ENCODE measurements at regions not wholly inside any gene's neighbourhood (a gene's known extent, or its start where the extent isn't known, plus 50 kb on each side); places are given as distances from the start of the nearest gene placed in this dataset.

DNA sequence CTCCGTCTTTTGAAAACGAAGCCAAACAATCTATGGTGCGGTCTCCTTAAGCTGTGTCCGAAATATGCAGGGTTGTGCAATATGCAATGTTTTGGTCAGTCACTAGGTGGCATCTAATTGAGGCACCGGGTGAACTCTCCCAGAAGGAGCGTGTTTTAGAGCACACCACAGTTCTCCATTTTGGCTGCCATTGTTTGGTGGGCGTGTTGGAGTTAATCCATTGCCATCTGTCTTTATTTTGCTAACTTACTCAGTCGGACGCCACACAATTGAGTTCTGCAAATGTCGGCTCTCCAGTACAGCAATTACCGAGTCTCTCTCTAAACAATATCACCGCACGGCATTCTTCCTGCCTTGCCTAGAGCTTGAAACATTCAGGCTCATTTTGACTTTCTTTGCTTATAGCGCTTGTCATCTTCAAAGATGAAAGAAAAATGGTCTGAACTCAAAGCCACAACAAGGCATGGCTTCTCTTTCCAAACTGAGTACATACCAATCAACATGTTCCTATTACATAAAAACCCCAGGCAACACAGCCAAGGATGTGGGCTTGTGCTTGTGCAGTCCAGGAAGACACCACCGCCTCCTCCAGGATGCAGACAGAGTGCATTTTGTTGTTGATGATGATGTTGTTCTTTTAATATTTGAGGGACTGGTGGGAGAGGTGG is 182.0 kb upstream of the SERP2 start:
- peak; percentile 89 for DNase-seq

DNA sequence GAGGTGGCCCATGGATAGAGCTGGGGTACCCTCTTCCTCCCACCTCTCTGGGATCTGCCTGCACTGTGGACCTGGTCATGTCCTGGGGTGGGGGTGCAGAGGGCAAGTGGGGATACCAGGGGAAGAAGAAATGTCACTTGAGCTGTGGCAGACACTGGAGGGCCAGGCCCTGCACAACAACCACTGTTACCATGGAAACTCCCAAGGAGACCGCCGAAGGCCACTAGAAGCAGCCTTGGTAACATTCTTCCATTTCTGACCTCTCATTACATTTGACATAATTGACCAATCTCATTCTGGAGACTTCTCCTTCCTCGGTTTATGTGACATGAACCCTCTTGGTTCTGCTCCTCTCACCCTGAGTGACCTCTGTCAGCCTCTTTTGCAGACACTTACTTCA is 179.9 kb upstream of the SERP2 start:
- no peak for DNase-seq

DNA sequence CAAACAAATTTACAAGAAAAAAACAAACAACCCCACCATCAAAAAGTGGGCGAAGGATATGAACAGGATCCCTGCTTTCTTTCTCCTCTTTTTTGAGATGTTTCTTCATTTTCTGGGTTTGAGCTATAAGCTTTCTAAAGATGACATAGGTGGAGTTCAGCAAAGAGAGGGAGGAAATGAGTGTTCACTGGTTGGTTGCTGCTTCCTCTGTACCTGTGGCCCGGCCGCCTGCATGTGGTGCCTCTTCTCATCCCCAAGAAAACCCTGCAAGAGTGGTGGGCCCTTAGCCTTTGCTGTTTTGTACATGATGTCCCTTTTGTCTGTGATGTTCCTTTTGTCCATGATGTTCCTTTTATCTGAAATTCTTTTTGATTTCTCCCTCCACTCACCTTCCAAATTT is 178.4 kb upstream of the SERP2 start:
- no peak for DNase-seq

DNA sequence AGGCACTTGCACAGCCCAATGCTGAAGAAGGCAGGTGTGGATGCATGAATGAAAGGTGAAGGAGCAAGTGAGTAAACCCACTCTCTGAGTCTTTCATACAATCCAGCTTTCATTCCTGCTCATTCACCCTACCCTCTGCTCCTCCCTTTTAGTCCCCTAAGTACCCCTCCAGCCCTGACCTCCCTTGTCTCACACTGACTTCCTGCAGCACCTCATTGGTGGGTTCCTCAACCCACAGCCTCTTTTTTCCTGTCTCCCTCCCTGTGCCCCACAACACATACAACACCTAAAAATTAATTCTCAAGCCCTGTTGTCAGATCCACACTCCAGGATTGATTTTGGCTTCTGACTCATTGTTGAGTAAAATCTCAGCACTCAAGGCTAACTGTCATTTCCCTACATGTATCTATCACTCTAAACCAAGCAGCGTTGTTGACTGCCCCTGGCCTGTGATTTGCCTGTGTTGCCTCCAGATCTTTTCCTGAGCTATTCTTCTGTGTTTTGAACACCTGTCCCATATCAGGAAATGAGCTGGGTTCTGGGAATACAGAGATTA is 177.3 kb upstream of the SERP2 start:
- DNase-seq = no peak

DNA sequence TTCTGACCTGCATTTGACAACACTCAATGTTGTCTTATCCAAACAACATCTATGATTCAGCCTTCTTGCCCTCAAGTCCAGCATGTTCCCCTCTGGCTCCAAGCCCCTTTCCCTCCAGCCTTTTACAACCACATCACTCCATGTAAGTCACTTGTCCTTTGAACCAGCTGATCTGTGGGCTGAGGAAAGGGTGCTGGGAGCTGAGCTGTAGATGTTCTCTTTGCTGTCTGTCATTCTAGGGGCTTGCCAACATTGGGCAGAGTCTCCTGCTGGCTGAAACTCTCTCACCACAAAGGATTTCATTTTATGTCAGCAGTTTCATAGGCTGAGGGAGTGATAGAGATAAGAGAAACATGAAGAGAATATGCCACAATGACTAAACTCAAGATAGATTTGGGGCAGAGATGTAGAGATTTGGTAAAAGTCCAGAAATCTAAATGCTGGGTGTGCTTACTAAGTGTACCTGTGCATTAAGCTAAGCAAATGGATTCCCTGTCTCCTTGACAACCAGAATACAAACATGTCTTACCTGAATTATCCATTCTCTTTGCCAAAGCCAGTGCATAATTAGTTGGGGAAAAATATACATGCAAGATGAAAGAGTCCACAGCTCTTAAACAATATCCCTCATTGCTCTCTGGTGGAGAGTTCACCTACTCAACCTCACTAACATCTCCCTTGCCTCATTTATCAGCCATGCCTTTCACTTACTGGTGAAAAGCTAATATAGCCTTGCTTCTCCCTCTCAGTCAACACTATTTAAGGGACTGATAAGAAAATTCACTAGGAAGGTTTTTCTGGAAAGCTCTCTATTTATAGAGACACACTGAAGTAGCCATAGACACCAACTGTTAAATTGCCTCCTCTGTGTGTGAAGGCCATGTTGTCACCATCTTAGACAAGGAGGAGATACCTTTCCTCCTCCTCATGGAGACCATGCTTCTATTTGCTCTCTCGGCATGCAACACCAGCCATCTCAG is 175.5 kb upstream of the SERP2 start:
- DNase-seq = no peak

DNA sequence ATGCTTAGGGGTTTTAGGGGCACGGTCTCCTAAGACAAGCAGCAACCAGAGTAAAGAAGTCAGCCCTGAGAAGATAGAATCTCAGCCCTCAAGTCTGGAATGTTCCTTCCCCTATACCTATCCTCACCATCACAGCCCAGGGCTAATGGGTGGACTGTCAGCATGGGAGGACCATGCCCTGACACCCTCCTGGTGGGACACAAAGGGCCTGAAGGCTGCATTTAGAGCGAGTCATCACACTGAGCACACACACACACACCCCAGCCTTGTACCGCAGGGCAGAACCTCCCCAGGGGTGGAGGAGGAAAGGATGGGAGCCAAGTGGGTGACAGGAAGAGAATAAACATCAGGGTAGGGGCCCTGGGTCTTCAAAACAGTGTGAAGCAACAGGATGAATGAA is 174.8 kb upstream of the SERP2 start:
- DNase-seq = no peak

DNA sequence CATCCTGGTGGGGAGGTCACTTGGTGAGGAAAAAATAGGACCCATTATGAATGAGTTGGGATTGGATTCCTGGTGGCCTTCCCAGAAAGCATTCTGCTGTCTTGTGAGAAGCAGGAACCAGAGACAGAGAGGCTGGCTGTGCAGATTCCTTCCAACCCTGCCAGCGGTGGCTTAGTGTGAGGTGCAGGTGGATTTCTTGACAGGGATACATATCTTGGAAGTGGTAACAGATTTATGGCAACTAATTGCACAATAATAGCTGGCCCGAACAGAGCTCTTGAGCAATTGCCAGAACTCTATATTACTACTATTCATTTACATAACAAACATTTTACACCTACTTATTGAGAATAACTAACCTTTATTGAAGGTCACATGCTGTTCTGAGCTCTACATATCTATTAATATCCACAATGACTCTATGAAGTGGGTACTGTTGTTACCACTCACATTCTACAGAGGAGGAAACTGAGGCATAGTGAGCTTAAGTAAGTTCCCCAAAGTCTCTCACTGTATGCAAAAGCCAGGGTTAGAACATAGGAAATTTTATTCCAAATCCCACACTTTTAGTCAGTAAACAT is 173.9 kb upstream of the SERP2 start:
- no peak for DNase-seq

DNA sequence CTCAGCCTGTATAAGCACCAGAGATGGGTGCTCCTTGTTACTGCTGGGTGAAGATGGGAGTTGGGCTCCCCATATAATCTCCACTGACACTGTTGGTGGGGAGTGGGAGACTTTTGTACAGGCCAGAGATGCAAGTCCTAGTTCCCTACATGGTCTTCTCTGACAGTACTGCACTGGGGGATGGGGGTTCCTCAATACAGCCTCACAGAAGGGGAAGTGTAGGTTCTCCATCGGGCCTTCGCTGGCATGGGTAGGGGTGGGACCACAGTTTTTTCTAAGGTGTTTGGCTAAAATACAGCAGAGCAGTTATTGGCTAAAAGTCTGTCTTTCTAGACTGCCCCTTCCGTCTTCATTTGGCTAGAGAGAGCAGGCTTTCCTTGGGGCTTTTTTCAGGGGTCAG is 167.2 kb upstream of the SERP2 start:
- no peak for DNase-seq

DNA sequence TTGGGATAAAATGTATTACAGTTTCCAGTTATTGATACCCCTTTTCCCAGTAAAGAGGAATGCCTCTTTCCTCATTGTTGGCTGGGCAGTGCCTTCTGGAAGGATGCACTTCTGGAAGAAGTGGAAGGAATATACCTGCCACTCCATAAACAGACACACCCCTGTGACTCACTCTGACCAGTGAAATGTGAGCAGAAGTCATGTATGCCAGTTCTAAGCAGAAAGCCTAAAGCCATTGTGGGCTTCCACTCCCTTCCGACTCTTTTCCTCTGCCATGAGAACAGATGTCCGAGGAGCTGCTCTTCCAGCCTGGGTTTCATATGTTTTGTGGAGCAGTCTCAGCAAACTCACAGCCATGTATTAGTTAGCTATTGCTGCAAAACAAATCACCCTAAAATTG is 166.1 kb upstream of the SERP2 start:
- no peak for DNase-seq

DNA sequence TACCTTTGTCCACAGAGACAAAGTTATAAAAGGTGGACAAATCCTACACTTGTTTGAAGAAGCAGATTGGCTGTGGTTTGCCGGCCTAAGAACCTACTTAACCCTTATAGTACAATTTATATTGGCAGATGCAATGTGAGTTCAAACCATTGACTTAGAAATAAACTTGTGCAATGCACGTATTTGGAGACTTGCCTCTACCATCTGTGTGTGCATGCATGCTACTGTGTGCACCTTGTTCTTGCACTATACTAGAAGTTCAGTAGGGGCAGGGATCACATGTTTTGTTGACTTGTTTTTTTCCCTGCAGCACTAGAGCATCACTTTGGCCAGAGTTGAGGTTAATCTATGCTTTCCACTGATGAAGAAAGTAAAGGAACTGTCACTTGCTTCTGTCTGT is 163.1 kb upstream of the SERP2 start:
- no peak for DNase-seq

DNA sequence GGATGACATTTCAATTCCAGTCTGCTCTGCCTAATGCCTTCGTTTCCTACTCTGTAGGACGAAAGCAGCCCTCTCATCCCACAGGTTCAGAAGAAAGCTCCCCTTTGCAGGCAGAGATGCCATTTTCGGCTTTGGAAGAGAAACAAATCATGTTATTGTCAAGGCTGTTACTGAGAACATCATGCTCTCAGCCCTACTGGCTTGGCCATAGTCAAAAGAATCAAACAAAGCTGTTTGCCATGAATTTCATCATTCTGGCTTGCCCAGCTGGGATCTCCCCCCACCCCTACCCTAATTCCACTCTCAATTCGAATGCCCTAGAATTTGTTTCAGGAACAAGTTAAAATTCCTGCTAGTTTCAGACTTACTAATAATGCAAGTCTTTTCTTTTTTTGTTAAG is 162.3 kb upstream of the SERP2 start:
- no peak for DNase-seq

DNA sequence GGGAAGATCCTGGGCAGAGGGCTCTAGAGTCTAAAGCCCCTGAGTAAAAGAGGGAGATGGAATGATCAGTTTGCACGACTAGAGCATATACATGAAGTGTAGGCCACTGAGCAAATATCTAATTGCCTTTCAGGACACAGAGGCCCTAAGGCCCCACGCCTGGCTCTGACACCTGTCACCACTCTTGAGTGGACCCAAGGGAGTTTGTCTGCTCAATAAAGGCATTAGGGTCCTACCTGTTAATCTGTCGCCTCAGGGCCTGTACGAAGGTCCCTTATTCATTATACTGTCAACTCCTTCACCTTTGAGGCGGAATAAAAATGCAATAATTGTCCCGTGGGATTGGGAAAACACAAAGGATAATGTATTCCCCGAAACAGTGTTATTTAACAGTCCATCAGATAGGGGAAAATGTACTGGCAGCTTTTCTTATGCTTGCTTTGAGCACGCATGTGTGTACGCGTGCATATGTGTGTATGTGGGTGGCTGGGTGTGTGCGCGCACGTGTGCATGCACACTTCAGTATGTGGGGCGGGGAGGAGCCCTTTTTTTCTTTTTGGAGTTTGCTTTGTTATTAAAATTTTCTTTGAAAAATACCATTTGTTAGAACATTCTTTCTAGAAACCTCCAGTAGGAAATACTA is 161.8 kb upstream of the SERP2 start:
- DNase-seq = no peak

DNA sequence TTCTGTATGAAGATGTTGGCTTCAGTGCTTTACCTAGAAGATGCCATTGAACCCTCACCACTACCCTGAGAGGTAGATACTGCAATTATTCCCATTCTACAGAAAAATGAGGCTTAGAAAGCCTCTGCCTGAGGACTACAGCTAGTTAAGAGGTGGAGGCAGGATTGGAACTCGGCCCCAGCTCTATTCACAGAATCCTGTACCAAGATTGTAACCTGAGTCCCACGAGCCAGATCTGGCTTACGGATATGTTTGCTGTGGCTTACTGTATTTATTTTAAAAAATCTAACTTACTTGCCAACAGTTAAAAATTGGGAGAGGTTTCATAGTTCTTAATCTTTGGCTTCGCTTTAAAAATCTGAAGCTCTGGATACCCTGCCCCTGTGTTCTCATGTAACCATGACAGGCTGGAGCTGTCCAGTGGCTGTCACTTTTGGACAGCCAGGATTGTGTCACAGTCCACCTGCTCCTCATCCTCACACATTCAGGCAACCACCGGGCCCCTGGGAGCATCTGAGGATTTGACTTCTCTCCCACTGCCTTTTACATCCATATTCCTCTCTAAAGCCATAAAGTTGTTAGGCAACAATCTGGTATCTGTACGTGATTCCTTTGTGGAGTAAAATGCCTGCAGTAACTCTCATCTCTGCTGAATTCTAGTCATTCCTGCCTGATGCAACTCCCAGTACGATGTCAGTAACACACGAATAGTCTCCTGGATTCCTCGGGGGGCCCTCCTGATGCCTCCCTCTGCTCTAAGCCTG is 160.8 kb upstream of the SERP2 start:
- no peak for DNase-seq

DNA sequence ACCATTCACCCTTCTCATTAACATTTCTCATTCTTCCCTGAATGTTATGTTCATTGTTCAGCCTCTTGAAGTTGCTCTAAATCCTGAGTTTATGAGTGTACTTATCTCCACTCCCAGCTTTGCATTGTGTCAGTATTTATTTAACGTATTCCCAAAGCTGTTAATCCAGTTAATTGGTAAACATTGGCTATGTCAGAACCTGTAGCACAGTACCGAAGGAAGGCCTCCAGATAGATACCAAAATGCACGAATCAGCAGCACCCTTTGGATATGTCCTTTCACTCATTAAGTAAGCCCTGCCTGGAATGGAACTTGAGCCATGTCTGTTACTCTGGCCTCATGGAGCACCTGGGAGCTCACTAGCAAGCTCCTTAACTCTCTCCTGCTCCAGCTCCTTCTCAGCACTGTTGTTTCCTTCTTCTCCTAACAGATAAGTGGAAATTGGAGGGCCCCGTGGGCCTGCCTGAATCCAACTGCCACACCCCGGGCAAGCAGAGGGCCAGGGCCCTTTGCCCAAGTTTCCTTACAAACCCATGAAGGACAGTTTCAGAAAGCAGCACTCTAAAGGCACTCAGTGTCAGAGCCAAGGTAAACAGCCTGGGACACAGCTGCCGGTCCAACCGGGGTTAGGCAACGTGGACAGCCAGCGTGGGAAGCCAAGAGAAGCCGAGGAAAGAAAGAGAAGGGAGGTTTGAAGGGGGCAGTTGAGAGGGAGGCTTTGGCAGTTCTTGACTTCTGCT is 155.0 kb upstream of the SERP2 start:
- no peak for DNase-seq

DNA sequence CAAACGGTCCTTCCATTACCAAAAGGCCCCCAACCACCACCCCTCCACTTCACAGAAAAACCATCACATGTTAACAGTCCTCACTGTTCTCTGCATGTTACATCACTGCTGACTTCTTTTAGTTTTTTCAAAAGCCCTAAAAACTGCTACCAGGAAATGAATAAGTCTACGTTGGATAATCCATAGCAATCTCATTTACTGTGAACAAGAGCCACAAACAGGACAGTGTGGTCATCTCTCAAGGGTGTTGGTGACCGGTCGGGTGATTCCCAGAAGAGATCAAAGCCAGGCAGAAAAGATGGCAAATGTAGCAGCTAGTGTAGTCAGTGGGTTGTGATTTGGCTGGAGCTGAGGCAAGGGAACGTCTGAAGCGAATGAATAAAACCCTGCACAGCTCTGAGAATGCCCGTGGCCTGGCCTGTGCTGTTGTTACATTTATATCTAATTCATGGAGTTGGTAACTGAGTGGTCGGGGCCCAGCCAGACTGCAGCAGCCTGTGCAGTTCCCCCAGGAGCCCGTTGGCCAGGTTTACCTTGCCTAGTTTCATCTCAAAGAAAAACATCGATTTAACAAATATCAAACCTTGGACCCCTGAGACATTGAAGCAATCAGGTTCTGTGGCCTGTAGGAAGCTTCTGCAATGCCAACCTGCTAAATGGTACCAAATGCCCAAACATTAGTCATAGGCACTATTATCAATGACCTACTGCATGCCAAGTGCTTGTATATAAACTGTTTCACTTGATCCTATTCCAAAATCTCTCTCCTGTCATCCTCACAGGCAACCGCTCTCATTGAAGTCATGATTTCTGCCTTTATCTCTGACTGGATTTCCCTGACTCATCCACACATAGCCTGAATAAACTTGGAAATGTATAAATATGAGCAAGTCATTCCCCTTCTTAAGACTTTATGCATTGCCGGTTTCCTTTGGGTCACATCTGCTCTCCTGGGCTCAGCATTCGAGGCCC is 153.8 kb upstream of the SERP2 start:
- DNase-seq = no peak

DNA sequence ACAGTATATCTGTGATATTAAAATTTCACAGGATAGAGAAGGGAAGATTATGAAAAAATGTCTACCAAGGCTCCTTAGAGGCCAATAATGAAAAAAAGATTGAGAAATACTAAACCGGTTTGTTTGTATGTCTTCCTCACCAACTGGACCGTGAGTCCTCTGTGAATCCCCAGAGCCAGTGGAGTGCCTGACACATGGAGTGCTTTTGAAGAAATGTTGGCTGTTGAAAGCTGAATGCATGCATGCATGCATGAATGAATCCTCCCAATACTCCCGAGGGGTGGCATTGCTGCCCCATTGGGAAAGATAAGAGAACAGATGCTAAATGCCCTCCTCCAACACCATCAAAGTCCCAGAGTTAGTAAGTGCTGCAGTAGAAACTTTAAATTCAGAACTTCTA is 152.7 kb upstream of the SERP2 start:
- no peak for DNase-seq

DNA sequence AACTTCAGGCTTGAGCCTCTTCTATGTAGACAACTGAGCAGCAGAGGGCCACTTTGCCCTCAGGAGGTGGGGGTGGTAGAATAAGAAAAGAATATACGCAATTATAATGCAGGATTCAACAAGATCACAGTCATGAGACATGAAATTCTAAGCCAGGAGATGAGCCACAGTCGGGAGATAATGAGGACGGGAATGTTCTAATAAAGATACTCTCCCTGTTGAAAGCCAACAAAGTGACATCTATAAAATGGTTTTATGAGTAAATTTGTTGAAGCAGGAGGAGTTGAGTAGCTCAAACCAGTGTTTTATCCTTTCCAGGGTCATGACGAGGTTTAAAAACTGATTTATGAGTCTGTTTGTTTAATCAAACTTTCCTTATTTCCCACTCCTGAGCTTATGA is 152.0 kb upstream of the SERP2 start:
- DNase-seq = no peak

DNA sequence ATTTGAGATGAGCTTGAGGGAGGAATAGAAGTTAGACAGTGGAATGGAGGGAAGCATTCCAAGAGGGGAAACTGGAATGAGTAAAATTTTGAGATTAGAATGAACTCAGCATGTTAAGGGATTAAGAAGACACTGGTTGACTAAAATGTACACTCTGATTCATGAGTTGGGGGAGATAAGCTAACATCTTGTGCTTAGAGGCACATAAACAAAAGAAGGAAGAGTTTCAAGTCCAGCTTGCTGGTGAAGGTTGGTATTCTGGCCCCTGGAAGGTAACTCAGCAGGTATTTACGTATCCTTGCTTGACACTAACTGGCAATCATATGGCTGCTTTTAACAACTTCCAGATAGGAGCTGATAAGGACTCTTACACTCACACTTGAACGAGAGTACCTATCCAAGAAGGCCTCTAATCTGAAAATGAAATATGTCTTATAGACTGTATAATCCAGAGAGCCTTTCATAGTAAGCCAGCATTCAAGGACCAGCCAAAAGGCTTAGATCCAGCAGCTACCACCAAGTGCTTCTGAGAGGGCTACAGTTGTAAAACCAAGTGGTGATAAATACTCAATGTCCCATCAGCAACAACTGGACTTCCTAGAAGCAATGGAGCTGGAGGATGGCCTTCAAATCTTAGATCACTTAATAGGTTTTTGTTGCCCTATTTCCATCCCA is 149.7 kb upstream of the SERP2 start:
- DNase-seq = no peak

DNA sequence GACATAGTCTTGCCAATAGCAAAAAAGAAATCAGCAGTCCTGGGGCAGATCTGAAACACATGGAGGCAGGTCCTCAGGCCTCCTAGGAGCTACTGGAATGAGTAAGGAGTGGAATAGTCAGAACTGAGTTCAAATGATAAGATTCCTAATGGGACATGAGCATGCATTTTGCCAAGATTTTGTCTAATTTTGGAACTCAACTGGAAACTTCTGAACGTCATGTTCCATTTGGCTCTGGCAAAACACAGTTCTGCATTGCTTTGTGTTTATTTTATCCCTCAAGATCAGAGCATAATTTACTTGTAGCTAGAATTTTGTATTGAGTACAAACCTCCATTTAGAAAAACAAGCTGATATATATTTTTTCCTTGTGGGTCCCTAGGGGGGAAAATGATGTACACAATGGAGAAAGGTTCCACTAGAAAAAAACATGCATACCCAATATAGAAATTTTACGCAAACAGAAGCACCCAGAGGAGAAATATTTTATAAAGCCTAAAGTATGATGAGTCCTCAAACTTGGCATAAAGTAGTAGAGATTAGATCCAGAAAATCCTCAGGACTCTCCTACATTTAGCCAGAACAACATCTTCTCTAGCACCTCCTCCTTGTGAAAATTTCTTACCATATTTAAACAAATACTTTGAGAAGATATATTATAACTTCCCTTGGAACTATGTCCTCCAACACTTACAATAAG is 149.0 kb upstream of the SERP2 start:
- DNase-seq = no peak
